ENCODE measurements at regions not wholly inside any gene's neighbourhood (a gene's known extent, or its start where the extent isn't known, plus 50 kb on each side); places are given as distances from the start of the nearest gene placed in this dataset.
A peak's percentile ranks its signal among the peaks of the same experiment; 100 is the strongest.

DNA sequence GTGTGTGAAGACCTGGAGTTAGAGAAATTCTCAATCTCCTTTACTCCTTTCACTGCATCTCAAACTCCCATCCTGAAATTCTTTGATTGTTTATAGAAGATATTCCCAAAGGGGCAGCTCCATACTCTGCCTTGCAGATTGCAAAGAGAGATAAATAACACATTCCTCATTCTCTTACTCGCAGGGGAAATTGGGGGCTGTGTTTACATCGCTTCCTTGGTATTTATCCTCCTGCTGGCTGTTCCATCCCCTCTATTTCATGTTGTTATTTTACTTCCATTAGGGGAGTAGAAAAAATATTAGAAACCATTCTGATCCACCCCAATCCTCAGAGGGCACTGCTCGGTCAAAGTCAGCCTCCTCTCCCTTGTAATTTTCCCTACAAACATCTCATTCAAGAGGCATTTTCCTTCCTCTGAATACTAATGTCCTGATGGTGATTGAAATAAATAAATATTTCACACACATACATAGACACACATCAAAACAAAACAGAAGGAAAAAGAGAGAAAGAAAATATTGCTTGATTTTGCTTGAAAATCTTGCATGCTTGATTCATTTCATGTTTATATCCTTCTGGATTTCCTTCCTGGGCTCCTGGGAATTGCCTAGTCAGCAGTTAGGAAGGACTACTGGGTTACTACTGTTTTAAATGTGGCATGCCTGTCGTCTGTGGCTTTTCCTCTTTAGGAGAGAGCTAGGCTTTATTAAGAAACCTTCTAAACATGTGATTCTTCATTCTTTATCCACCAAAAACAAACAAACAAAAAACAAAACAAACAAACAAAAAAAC is 420.1 kb upstream of the PAPPA start:
- TF ChIP-seq, protein P1, sequence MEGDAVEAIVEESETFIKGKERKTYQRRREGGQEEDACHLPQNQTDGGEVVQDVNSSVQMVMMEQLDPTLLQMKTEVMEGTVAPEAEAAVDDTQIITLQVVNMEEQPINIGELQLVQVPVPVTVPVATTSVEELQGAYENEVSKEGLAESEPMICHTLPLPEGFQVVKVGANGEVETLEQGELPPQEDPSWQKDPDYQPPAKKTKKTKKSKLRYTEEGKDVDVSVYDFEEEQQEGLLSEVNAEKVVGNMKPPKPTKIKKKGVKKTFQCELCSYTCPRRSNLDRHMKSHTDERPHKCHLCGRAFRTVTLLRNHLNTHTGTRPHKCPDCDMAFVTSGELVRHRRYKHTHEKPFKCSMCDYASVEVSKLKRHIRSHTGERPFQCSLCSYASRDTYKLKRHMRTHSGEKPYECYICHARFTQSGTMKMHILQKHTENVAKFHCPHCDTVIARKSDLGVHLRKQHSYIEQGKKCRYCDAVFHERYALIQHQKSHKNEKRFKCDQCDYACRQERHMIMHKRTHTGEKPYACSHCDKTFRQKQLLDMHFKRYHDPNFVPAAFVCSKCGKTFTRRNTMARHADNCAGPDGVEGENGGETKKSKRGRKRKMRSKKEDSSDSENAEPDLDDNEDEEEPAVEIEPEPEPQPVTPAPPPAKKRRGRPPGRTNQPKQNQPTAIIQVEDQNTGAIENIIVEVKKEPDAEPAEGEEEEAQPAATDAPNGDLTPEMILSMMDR (IDR thresholded peaks at IDR 0.05) = no peak
- TF ChIP-seq POLR2AphosphoS5 (IDR thresholded peaks at IDR 0.05) (no peak), EP300 (IDR thresholded peaks at IDR 0.05) (no peak), POLR2A (IDR thresholded peaks at IDR 0.05) (no peak)
- WGBS, 2 donors = 35 to 38% methylated on average over 4 of the region's 4 CpGs
- DNase-seq = no peak
- Histone ChIP-seq H3K4me3 (no peak overlapping the region), H3K36me3 (no peaks in the 10 kb centered on the region), H3K27ac (no peak overlapping the region), H3K9me3 (no peaks in the 10 kb centered on the region), H3K4me1 (no peaks in the 10 kb centered on the region), H3K27me3 (no peaks in the 10 kb centered on the region)
- no peak for ATAC-seq (ENCODE audit: low FRiP score in 2 of 2)

DNA sequence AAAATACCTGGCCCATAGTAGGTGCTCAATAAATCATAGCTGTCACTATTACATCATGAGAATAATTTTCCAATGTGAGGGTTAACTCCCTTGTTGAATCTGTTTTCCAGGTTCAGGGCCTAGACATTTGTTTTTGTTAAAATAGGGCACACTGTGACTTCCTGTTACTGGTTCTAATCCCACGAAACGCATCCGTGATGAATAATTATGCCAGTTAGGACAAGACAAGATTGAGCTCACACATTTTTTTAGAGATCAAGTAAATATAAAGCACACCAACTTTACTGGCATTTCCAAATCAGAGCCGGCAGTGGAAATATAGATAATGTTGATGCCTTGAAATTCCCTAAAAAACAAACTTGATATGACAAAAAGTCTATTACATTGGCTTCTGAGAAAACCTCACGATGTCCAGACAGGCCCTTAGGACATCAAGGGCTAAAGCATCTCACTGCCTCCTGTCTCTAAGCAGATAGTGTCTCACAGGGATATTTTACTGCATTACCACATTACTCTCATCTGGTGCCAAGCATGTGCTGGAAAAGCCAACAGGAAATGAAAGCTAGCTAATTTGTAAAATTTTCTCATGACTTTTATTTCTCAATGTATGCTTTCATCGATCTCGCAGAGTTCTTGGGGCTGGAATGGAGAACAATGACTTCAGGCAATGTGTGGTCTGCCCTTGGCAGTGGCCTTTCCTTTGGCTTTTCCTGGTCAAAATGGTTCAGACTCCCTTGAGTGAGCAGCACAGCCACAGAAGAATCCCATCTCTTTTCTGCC is 414.3 kb upstream of the PAPPA start:
- ATAC-seq (ENCODE audit: low FRiP score in 2 of 2) (peak in 1 of 2 donors; percentile 41), DNase-seq (no peak)
- no peaks in the 10 kb centered on the region for H3K9me3 ChIP-seq
- H3K36me3 ChIP-seq = no peaks in the 10 kb centered on the region
- H3K27ac ChIP-seq = no peak overlapping the region
- H3K4me3 ChIP-seq = no peak overlapping the region
- TF ChIP-seq POLR2AphosphoS5 (IDR thresholded peaks at IDR 0.05) (no peak), EP300 (IDR thresholded peaks at IDR 0.05) (no peak), POLR2A (IDR thresholded peaks at IDR 0.05) (no peak)
- TF ChIP-seq, protein P1 (IDR thresholded peaks at IDR 0.05) = no peak
- no peaks in the 10 kb centered on the region for H3K27me3 ChIP-seq
- WGBS, 2 donors = 78 to 80% methylated on average over 7 of the region's 7 CpGs
- no peaks in the 10 kb centered on the region for H3K4me1 ChIP-seq

DNA sequence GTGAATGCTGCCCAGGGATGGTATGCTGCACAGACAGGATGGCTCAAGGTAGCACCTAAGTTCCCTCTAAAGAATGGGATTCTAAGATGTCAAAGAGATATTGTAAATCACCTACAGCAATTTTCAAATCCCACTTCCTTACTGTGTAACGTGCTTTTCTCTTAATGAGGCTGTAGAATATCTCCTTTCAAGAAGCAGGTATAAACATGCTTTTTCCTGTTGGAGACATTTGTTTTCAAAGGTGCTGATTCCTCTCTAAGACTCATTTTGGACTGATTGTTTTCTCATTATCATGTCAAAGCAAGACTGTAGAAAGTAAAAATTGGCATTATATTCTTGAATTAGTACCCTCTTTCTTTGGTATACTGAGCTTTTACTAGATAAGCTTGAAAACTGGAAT is 412.6 kb upstream of the PAPPA start:
- Histone ChIP-seq H3K27ac (no peak overlapping the region), H3K36me3 (no peaks in the 10 kb centered on the region), H3K4me1 (no peaks in the 10 kb centered on the region), H3K4me3 (no peak overlapping the region), H3K27me3 (no peaks in the 10 kb centered on the region), H3K9me3 (no peaks in the 10 kb centered on the region)
- 34 to 46% methylated on average over 1 of the region's 1 CpG for WGBS, 2 donors
- DNase-seq = no peak
- no peak for ATAC-seq (ENCODE audit: low FRiP score in 2 of 2)
- TF ChIP-seq EP300 (IDR thresholded peaks at IDR 0.05) = no peak
- no peak for TF ChIP-seq POLR2A (IDR thresholded peaks at IDR 0.05)
- no peak for TF ChIP-seq POLR2AphosphoS5 (IDR thresholded peaks at IDR 0.05)
- TF ChIP-seq, protein P1 (IDR thresholded peaks at IDR 0.05) = no peak

DNA sequence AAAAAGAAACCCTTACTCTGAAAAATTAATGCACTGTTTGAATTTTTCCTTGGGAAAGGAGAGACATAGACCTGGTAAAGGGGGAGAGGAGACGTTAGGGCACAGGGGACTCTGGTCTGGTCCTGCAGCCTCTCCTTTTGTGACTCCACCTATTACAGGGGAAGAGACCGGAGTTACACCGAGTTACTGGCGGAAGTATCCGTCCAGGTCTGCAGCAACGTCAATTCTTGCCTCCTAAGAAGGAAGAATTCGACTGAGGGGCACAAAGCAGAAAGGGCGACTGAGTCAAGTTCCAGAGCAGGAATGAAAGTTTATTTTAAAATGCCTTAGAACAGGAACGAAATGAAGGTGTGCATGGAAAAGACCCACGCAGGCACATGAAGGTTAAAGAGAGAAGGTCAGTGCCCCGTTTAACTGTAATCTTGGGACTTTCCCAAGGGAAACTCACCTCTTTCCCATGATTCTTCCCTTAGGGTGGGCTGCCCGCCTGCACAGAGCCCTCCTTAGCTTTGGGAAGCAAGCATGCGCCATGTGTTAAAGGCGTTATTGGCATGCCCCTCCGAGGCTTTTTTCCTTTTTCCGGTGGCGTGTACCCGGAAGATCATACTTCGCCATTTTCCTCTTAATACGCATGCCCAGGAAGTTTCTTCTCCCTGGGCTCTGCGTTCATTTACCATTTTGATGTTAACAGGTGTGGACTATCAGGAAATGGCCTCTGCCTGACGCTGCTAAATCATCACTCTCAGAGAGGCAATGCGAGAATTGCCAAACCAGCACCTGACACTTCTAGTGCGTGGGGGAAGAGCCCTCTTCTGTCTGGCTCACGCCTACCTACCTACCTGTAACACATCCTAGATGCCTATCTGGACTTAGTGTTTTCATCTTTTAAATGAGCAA is 409.6 kb upstream of the PAPPA start:
- ATAC-seq (ENCODE audit: low FRiP score in 2 of 2) (no peak), DNase-seq (no peak)
- Histone ChIP-seq H3K27ac (no peak overlapping the region), H3K27me3 (no peaks in the 10 kb centered on the region), H3K4me3 (no peak overlapping the region), H3K36me3 (no peaks in the 10 kb centered on the region), H3K4me1 (no peaks in the 10 kb centered on the region), H3K9me3 (no peaks in the 10 kb centered on the region)
- 83% methylated on average over 25 of the region's 25 CpGs for WGBS, 2 donors
- TF ChIP-seq POLR2A (IDR thresholded peaks at IDR 0.05) = no peak
- TF ChIP-seq, protein P1 (IDR thresholded peaks at IDR 0.05) = no peak
- no peak for TF ChIP-seq POLR2AphosphoS5 (IDR thresholded peaks at IDR 0.05)
- TF ChIP-seq EP300 (IDR thresholded peaks at IDR 0.05) = no peak

Data from upper lobe of left lung (tissue), 6 donors.